Stimulated activated CD8-positive, alpha-beta memory T cell treated with anti-CD3 and anti-CD28 coated beads, Interleukin-7, amount 100 ng/mL, for 1 hour (primary cell): ENCODE measurements at regions not wholly inside any gene's neighbourhood (a gene's known extent, or its start where the extent isn't known, plus 50 kb on each side); places are given as distances from the start of the nearest gene placed in this dataset.

Source experiments
- DNase-seq, 2 donors: peaks; one replicate each; pipeline ENCODE4 v3.0.0-alpha.2; 2020; ENCODE audit warnings: low read depth in 2 of 2

DNA sequence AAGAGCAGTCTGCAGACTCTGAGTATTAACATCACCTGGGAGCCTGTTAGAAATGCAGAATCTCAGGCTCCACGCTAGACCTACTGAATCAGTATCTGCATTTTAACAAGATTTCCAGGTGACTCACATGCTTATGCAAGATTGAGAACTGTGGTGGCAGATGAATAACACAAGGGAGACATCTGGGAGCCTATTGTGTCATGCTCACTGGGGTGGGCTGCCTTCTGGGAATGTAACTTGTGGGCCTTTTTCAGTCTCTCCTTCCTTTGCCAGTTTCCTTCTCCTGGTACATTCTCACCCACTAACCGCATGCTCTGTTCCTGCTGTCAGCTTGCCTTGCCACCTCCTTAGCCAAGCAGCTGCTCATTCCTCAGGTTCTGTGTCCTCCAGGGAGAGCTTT lies 176.6 kb upstream of the C9orf72 start:
- DNase-seq: no peak

DNA sequence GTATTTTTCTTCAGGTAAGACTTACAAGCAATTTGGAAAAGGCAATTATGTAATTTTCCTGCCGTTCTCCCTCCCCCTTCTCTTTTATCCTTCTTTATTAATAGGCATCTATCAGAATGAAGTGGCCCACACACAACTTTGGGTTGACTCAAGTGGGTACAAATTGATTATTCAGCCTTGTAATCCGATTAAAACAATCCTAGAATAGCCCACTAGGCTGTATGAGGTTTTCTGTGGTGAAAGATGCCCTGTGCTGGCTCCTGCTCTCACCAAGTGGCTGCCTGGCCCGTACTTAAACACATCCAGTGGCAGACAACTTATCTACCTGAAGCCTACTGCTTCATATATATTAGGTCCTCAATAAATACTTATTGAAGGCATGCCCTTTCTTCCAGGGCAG lies 177.3 kb upstream of the C9orf72 start:
- DNase-seq: no peak

DNA sequence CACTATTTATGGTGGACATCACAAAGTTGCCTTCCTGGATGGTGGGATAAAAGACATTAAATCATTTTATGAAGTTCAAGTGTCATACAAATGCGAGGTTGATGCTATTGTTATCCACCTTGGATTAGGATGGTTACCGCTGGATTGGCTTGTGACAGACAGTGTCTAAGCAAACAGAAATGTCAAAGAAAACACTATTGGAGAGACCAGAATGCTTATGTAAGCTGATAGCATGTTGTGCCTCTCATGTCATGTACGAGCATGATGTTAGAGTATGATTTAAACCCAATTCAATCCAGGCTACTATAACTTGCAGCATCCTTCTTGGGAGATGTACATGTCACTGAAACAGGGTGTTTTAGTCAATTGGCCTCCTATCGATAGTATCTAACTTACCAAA lies 178.8 kb upstream of the C9orf72 start:
- no peak for DNase-seq

DNA sequence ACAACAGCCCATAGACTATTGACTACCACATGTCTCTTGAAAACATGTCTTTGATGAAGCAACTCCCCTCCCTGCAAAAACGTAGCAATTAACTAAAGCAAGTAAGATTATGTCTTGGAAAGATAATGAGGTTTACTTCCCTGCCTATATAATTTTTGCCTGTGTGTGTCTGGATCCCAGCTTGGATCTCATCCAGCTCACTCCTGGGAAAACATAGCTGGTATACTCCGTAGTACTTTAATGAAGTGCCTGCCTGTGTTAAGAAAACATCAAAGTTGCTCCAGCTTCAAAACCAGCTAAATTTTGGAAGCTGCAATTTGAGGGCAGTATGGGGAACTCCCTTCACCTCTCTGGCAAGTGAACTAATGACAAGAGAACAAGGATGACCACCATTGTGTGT lies 182.6 kb upstream of the C9orf72 start:
- DNase-seq: no peak

- no peak for DNase-seq
Observed at GRCh38 chr9:27756418-27756817, 183.1 kb upstream of the C9orf72 start.

- no peak for DNase-seq
Observed at GRCh38 chr9:27763831-27764230, 190.6 kb upstream of the C9orf72 start.

- DNase-seq: no peak
Observed at GRCh38 chr9:27765266-27766072, 192.2 kb upstream of the C9orf72 start.

- no peak for DNase-seq
Observed at GRCh38 chr9:27766073-27766835, 193.0 kb upstream of the C9orf72 start.

GRCh38 chr9:27768781-27769180 lies 195.5 kb upstream of the C9orf72 start:
- no peak for DNase-seq

GRCh38 chr9:27770541-27770940 lies 197.3 kb upstream of the C9orf72 start:
- DNase-seq: no peak

- DNase-seq: no peak
Observed at GRCh38 chr9:27771803-27772545, 198.7 kb upstream of the C9orf72 start.

DNA sequence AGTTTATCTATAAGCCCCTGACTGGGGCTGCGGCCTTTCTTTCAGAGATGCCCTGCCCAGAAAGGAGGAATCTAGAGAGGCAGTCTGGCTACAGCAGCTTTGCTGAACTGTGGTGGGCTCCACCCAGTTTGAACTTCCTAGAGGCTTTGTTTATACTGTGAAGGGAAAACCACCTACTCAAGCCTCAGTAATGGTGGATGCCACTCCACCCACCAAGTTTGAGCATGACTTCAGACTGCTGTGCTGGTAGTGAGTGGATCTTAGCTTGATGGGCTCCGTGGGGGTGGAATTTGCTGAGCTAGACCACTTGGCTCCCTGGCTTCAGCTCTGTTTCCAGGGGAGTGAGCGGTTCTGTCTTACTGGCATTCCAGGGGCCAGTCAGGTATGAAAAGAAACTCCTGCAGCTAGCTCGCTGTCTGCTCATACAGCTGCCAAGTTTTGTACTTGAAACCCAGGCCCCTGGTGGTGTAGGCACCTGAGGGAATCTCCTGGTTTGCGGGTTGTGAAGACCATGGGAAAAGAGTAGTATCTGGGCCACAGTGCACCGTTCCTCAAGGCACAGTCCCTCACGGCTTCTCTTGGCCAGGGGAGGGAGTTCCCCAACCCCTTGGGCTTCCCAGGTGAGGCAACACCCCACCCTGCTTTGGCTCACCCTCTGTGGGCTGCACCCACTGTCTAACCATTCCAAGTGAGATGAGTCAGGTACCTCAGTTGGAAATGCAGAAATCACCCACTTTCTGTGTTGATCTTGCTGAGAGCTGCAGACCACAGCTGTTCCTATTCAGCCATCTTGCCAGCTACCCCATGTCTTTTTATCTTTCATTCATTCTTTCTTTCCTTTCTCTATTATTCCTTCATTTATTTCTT lies 211.8 kb upstream of the C9orf72 start:
- no peak for DNase-seq

- DNase-seq: no peak
Observed at GRCh38 chr9:27785714-27786100, 212.4 kb upstream of the C9orf72 start.

- DNase-seq: no peak
Observed at GRCh38 chr9:27787891-27788290, 214.6 kb upstream of the C9orf72 start.

DNA sequence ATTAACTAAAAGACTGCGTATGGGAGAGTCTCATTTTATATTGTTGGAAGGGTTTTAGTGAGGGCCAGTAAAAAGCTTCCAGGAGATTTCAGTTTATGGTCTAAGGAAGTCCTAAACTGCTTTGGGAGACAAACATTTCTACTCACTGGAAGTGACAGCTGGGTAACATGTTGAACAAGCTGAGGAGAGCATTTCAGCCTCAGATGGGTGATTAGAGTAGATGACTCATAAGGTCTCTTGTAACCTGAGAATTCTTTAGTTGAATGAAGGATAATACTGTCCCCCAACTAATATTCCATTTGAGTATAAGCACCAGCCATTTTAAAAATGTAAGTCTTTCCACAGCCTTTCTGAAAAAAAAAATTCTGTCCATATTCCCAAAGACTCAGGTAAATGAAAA lies 218.0 kb upstream of the C9orf72 start:
- DNase-seq: no peak

GRCh38 chr9:27792971-27793689 lies 219.8 kb upstream of the C9orf72 start:
- no peak for DNase-seq

DNA sequence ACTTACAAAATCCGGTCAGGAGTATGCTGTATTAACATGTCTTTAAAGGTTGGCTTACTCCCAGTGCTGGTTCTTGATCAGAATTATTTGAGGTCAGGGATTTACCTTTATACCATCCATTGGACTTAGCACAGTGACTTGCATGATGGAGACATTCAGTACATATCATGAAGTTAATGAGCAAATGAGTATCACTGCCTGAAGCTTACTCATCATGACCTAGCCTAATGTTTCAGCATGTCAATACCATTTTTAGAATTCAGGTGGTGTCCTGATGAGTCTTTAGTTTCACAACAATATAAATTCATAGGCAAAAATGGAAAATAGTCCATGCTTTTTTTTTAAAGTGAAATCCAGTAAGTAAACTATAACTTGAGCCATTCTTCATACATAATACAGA lies 226.0 kb upstream of the C9orf72 start:
- no peak for DNase-seq

DNA sequence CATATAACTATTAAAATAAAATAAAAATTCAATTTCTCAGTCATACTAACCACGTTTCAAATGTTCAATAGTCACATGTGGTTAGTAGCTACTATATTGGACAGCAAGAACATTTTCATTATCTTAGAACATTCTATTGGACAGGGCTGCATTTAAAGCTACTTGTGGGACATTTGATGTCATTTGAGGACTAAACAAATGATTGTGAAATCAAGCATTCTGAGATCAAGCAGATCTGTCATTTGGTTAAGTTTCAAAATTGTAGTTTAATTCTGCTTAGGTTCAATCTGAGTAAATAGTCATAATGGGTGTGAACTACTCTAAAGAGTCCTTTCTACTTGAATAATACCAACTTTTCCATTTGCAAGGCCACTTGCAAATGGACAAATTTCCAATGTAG lies 226.9 kb upstream of the C9orf72 start:
- DNase-seq: no peak

DNA sequence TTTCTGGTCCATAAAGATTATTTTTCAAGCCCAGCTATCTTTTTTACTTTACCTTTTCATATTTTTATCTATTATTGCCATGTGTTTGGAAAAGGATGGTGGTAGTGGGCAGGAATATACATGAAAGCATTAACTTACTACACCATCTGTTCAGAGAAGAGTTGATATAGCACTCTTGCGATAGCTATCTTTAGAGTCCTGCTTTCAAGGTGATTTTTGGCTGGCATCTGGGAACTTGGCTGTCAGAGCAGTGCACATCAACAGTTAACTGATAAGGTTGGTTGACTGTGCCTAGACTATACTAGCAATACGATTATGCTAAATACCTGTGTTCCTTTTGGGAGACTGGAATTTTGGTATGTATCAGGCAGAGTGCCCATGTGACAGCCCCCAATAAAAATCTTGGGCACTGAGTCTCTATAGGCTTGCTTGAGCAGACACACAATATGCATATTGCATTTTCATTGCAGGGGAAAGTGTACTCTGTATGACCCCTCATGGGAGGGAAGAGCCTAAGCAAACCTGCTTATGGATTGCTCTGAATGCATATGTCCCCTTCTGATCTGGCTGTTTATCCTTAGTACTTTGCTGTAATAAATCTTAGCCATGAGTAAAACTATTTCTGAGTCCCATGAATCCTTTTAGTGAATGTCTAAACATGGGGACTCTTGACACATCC lies 227.6 kb upstream of the C9orf72 start:
- DNase-seq: no peak

GRCh38 chr9:27801545-27801944 lies 228.3 kb upstream of the C9orf72 start:
- DNase-seq: no peak
